ENCODE measurements at regions not wholly inside any gene's neighbourhood (a gene's known extent, or its start where the extent isn't known, plus 50 kb on each side); places are given as distances from the start of the nearest gene placed in this dataset.

- no peak for TF ChIP-seq CTCF (IDR thresholded peaks at IDR 0.05)
- TF ChIP-seq EP300 (IDR thresholded peaks at IDR 0.05), result no peak
- TF ChIP-seq E2F6 (IDR thresholded peaks at IDR 0.05; ENCODE audit: borderline replicate concordance, low read depth), result no peak
- no peak for TF ChIP-seq KDM1A (IDR thresholded peaks at IDR 0.05; ENCODE audit: low read depth)
- no peak for TF ChIP-seq POLR2A (IDR thresholded peaks at IDR 0.05; ENCODE audit: low read length)
- TF ChIP-seq REST (IDR thresholded peaks at IDR 0.05), result no peak
- no peak for TF ChIP-seq SMC3 (IDR thresholded peaks at IDR 0.05)
- no peak for TF ChIP-seq HMGXB4 (CRISPR knock-in tag; IDR thresholded peaks at IDR 0.05; ENCODE audit: borderline replicate concordance)
- no peak for TF ChIP-seq PBX3 (IDR thresholded peaks at IDR 0.05)
- TF ChIP-seq ZC3H11A (IDR thresholded peaks at IDR 0.05), result no peak
Observed at GRCh38 chr18:22667156-22667555, 249.4 kb upstream of the CTAGE1 start.
